ENCODE measurements at regions not wholly inside any gene's neighbourhood (a gene's known extent, or its start where the extent isn't known, plus 50 kb on each side); places are given as distances from the start of the nearest gene placed in this dataset.

- no peak for DNase-seq
Measured at GRCh38 chr16:49910541-49911071, 54.7 kb upstream of the ZNF423 start.

DNA sequence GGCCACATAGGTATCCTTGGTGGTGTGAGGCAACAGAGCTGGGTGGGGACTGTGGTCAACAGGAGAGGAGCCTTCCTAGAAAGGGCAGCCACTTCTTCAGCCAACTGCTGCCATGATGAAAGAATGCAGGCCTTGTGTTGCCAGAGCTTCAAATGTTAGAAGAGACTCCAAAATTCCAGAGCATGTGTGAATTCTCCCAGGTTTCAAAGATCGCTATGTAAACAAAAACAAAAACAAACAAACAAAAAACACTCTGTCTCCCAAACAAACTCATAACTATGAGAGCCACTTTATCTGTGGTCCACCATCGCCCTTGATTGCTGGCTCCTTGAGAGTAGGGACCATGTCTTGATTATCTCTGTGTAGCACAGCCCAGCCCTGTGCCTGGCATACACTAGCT is 55.5 kb upstream of the ZNF423 start:
- DNase-seq = no peak

DNA sequence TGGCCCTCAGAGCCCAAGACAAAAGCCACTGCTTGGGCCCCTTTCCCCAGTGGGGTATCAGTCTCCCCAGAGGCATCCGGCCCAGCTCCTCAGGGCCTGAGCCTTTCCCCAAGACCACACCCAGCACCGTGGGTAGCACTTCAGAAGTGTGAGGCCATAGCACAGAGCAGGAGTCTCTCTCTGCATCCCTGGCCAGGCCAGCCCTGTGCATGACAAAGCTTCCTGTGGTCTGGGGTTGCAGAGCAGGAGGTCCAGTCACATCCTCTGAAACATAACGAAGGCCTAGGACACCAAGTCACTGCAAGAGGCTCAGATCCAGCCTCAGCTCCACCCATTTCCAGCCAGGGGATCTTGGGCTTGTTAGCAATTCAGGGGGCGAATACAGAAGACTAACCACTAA is 56.8 kb upstream of the ZNF423 start:
- DNase-seq = no peak

DNA sequence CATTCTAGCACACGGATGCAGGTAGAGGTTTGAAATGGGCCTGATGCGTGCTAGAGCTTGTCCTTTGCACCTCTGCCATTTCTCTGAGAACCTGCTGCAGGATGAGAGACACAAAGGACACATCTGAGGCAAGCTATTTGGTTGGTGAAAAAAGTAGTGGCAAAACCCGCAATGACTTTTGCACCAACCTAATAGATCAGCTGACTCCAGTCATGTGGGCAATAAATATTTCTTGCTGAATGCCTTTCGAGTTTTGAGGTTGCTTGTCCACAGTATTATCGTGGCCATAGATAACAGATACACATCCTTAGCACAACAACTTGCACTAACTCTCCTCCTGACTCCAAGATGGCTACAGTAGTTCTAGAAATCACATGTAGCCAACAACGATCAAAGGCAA is 57.8 kb upstream of the ZNF423 start:
- DNase-seq = no peak

DNA sequence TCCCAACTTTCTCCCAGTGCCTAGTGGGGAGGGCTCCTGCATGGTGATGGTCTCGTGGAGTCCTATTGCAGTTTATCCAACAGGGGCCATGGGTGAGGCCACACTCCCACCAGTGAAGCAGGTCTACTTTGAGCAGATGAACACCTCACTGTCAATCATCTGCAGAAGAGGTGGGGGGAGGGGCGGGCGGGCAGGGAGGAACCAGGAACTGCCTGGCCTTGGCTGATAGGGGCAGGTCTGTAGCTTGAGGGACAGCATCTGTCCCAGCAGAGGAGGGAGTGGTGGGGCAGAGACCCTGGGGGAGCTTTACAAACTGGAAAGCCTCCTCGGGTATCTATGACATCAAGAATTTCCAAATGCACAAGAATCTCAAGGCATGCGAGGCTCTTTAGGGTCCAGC is 58.7 kb upstream of the ZNF423 start:
- DNase-seq = no peak

DNA sequence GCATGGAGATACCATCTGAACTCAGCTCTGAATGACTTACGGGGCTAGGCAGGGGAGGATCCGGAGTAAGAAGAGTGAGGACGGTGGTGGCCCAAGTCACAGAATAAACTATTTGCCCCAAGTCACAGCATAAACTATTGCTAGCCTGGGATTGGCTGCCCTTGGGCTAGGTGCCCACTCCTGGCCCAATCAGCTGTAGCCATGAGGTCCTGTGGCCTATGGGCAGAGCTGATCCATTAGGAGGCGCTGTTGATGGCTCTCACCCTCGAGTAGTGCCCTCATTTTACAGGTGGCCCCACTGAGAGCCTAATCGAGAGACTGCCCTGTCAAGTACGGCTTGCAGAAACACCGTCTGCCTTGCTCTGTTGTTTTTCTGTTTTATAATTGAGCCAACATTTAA is 62.3 kb upstream of the ZNF423 start:
- no peak for DNase-seq

- DNase-seq = no peak
Measured at GRCh38 chr16:49919327-49919726, 63.4 kb upstream of the ZNF423 start.

DNA sequence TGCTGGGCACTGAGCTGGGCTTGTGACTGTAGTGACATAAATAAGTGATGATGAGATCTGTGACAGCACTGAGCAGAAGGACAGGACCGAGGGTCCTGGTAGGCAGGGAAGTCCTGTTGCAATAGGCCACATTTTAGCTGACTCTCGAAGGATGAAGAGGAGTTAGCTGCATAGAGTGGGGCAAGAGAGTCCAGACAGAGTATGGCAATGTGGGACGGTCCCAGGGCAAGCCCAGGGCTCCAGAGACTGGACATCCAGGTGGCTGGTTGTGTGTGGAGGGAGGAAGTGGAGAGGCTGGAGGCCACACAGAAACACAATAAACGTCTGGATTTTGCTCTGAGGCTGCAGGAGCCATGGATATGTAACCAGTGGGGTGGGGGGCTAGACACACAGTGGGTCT is 64.5 kb upstream of the ZNF423 start:
- DNase-seq = no peak

DNA sequence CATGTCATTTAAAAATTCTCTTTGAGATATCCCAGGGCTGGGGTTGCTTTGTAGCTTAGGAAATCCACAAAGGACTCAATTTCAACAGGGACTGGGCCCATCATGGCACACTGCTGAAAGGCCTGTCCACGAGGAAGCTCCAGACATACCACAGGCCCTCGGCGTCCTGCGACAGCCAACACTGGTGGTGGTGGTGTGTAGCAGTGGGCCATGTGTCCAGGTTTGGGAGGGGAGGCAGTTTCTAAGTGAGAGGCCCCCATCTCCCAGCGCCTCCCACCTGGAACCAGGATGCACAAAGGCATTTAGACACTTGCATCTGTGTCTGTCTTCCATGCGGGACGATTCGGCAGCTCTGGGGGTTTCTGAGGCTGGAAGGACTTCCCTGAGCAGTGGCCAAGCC is 65.2 kb upstream of the ZNF423 start:
- DNase-seq = no peak

GRCh38 chr16:49921791-49922456 is 66.0 kb upstream of the ZNF423 start:
- DNase-seq = peak; percentile 54

DNA sequence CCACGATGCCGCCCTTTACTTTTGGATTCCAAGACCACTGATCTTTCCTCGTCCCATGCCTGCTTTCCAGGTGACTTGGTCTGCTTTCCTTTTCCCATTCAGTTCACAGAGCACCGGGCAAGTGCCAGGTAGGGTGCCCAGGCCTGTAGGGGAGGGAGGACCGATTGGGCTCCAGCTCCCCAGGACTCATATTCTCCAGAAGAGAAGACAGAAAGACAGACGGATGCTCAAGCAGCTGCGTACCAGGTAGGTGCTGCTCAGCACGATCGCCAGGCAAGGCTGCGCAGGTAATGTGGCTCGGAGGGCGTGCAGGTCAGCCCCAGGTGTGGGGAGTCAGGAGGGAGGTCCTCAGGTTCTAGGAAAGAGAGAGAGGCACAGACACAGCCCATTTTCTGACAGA is 67.5 kb upstream of the ZNF423 start:
- DNase-seq = no peak

- no peak for DNase-seq
Measured at GRCh38 chr16:49924078-49924477, 68.2 kb upstream of the ZNF423 start.

- no peak for DNase-seq
Measured at GRCh38 chr16:49926941-49927340, 71.0 kb upstream of the ZNF423 start.

DNA sequence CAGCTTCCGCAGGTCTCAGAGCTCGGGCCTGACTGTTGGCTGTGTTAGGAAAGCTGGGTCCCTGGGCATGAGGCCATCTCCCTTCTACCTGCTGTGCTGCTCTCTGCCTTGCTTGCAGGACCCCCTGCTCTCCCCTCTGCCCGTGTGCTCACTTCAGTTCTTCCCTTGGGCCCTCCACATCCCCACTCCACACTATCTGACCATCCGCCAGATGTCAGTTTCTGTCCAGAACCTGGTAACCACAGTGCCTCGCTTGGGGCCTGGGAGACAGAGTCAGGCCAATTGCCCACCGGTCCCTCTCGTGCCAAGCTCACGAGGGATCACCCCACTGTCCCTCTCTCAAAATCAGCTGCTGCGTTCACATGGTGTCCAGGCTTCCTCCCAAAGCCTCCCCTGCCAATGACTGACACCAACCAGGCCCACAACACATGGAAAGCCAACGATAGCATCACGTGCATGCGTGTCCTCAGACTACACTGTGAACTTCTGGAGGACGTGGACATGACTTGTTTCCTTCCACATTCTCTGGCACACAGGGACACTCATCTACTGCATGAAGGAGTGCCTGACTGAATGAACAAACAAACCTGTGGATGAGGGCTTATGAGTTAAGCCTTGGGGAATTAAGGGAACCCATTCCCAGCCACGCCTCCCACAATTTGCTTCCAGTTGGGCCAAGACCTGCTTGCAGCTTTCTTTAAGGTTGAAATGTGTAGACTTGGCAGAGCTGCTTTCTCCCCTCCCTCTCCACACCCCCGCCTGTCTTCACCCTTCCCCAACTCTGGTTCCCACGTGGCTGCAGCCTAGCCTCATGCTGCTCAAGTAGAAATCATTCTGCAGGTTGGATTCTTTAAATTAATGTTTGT is 72.5 kb upstream of the ZNF423 start:
- no peak for DNase-seq

- no peak for DNase-seq
Measured at GRCh38 chr16:49929626-49930025, 73.7 kb upstream of the ZNF423 start.

DNA sequence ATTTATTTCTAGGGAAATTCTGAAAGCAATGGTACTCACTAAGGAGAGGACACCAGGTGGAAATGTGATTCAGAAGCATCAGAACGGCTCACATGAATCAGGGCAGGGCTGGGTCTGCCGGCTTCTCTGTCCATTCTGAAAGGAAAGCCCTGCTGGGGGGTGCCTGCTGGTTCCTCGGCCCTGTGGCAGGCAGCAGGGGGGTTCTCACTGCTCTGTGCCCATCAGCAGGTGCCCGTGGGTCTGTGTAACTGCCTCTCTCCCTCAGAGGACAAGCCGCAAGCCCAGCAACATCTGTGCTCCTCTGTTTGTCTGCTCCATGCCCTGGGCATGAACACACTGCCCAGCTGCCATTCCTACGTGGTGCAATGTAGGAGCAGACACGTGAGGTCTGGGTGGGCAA is 74.9 kb upstream of the ZNF423 start:
- DNase-seq = no peak

DNA sequence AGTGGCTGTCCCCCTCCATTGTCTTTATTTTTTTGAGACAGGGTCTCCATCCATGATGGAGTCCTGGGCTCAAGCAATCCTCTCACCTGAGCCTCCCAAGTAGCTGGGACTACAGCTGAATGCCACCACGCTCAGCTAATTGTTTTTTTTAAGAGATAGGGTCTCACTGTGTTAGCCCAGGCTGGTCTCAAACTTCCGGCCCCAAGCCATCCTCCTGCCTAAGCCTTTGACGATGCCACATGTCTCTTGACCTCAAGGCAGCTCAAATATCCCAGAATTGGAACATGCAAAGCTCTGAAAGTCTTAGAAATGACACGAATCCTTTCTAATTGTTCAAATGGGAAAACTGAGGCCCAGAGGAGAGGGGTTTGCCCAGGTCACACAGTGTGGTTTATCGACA is 75.4 kb upstream of the ZNF423 start:
- no peak for DNase-seq

- no peak for DNase-seq
Measured at GRCh38 chr16:49931916-49932315, 76.0 kb upstream of the ZNF423 start.

GRCh38 chr16:49932434-49932833 is 76.5 kb upstream of the ZNF423 start:
- no peak for DNase-seq

- no peak for DNase-seq
Measured at GRCh38 chr16:49932946-49933345, 77.0 kb upstream of the ZNF423 start.

DNA sequence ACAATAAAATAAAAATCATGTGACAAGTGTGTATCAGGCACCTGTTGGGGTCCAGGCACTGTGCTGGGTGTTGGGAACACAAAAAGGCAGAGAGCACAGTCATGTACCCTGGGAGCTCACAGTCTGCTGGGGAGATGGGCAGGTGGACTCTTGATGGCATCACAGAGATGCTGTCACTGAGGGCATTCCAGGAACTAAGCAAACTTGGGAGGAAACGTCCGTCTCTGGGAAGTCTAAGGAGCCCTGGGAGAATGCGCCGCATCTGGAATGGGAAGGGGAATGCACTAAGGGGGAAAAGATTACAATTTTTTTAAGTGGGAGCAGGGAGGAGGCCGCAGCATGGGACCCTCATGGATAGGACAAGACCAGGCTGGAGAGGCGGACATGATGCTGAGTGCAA is 80.9 kb upstream of the ZNF423 start:
- no peak for DNase-seq

DNA sequence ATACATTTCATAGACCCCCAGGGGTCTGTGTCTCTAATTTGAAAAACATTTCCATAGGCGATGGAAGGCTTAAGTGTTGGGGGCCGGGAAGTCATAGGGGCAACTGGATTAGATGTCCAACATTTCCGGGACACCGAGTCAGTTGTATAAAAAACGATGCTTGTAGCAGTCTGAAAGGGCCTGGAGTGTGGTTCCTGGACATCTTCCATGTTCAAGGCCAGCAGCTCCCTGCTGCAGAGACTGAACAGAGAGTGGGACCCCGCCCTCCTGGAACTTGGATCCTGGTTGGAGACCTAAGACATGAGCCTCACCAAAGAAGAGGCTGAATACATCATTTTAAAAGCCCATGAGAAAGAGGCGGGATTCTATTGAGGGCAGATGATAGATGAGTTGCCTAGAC is 82.0 kb upstream of the ZNF423 start:
- DNase-seq = no peak

- no peak for DNase-seq
Measured at GRCh38 chr16:49939495-49939894, 83.6 kb upstream of the ZNF423 start.

DNA sequence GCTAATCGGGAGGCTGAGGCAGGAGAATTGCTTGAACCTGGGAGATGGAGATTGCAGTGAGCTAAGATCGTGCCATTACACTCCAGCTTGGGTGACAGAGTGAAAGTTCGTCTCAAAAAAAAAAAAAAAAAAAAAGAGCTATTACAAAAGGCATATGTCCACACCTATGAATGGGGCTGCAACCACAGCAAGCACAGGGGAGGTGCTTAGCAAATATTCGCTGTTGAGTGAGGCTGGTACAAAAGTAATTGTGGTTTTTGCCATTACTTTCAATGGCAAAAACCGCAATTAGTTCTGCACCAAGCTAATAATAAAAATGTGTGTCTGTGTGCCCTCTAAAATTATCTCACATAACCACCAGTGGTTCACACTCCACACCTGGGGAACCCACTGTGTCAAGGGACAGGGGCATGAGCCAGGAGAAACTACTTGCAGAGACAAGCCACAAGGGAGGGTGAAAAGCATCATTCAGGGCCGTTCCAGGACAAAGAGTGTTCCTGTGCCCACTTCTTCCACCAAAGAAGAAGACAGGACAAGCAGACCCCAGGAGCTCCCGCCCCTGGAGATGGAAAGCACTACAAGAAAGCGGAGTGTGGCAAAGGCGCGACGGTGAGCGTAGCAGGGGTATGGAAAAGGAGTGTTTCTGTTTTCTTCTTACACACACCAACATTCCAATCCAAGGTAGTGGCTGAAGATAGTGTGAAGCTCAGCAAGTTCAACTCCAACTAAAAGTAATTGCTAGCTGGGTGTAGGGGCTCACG is 84.4 kb upstream of the CNEP1R1 start:
- no peak for DNase-seq
